Tibial nerve (tissue), 4 donors: ENCODE measurements at regions not wholly inside any gene's neighbourhood (a gene's known extent, or its start where the extent isn't known, plus 50 kb on each side); places are given as distances from the start of the nearest gene placed in this dataset.

Experiments used
- CTCF ChIP-seq, 5 experiments: fragments of 200-600 bp in 3 of 5; fragments of 450-650 bp in 2 of 5; sonication (generic) in 3 of 5; IDR thresholded peaks; one replicate each; pipeline ENCODE4 v1.5.1; 2016 to 2019; ENCODE audit warnings: antibody characterized with exemption in 5 of 5, mild to moderate bottlenecking in 3 of 5, moderate library complexity in 2 of 5
- EP300 ChIP-seq, 2 donors: sonication (generic); formaldehyde crosslinking; IDR thresholded peaks; one replicate each; pipeline ENCODE4 v1.6.1; 2017; ENCODE audit warnings: antibody characterized with exemption in 2 of 2, mild to moderate bottlenecking in 1 of 2
- POLR2A ChIP-seq, 2 donors: fragments of 450-650 bp; IDR thresholded peaks; one replicate each; pipeline ENCODE4 v1.6.1; 2017; ENCODE audit warnings: antibody characterized with exemption in 2 of 2, mild to moderate bottlenecking in 2 of 2, moderate library complexity in 2 of 2

- TF ChIP-seq POLR2A (IDR thresholded peaks at IDR 0.05) (no peak), CTCF (IDR thresholded peaks at IDR 0.05) (no peak), EP300 (IDR thresholded peaks at IDR 0.05) (no peak)
These were observed 115.8 kb downstream of the DUSP10 start for GRCh38 chr1:221626041-221626440.
